Fibroblast of lung (primary cell): ENCODE measurements at regions not wholly inside any gene's neighbourhood (a gene's known extent, or its start where the extent isn't known, plus 50 kb on each side); places are given as distances from the start of the nearest gene placed in this dataset.
A peak's percentile ranks its signal among the peaks of the same experiment; 100 is the strongest.

Source experiments
- DNase-seq, 2 donors: peaks; one replicate each; pipeline versions ENCODE4 v3.0.0 to v3.0.0-alpha.2; 2010; ENCODE audit warnings: low read depth in 2 of 2
- H2AFZ ChIP-seq: 2 replicates; pipeline ENCODE4 v1.5.1; 2012; ENCODE audit warnings: low read length, control low read depth, inconsistent platforms
- H3K27ac ChIP-seq: 2 replicates; pipeline ENCODE4 v1.5.1; 2011; ENCODE audit warnings: low read length, control low read depth; ENCODE audit not compliant: insufficient read depth
- H3K27me3 ChIP-seq: 2 replicates; pipeline ENCODE4 v1.5.1; 2011; ENCODE audit warnings: mild to moderate bottlenecking, low read length; ENCODE audit not compliant: control insufficient read depth, insufficient read depth
- H3K36me3 ChIP-seq: 2 replicates; pipeline ENCODE4 v1.5.1; 2011; ENCODE audit warnings: low read length; ENCODE audit not compliant: control insufficient read depth, insufficient read depth
- H3K4me1 ChIP-seq: 2 replicates; pipeline ENCODE4 v1.5.1; 2011; ENCODE audit warnings: low read length; ENCODE audit not compliant: control insufficient read depth, insufficient read depth; ENCODE audit errors: extremely low read depth
- H3K4me2 ChIP-seq: 2 replicates; pipeline ENCODE4 v1.5.1; 2011; ENCODE audit warnings: low read length, control low read depth; ENCODE audit not compliant: insufficient read depth; ENCODE audit errors: extremely low read depth
- H3K4me3 ChIP-seq, 4 experiments: fragments of 200-600 bp in 1 of 4; sonication (generic) in 1 of 4; replicated peaks in 1 of 4; 2 replicates each; pipeline ENCODE4 v1.5.1; 2011 to 2016; ENCODE audit warnings: low read length in 4 of 4, low read depth in 3 of 4, mild to moderate bottlenecking in 3 of 4, control low read depth in 2 of 4, inconsistent platforms in 1 of 4, mixed read lengths in 1 of 4; ENCODE audit not compliant: insufficient read depth in 1 of 4; ENCODE audit errors: control extremely low read depth in 1 of 4
- H3K79me2 ChIP-seq: 2 replicates; pipeline ENCODE4 v1.5.1; 2012; ENCODE audit warnings: mild to moderate bottlenecking, low read length, inconsistent platforms; ENCODE audit not compliant: control insufficient read depth, insufficient read depth
- H3K9ac ChIP-seq: 2 replicates; pipeline ENCODE4 v1.5.1; 2011; ENCODE audit warnings: mild to moderate bottlenecking, low read length, control low read depth; ENCODE audit not compliant: insufficient read depth
- H3K9me3 ChIP-seq: 2 replicates; pipeline ENCODE4 v1.5.1; 2012; ENCODE audit warnings: low read depth, low read length; ENCODE audit not compliant: control insufficient read depth, insufficient read depth
- H4K20me1 ChIP-seq: 2 replicates; pipeline ENCODE4 v1.5.1; 2011; ENCODE audit warnings: low read length; ENCODE audit not compliant: control insufficient read depth, insufficient read depth; ENCODE audit errors: extremely low read depth
- EZH2 ChIP-seq: IDR thresholded peaks from 2 replicates; pipeline ENCODE4 v1.5.1; 2012; ENCODE audit warnings: low read length, control low read depth, mild to moderate bottlenecking; ENCODE audit errors: missing control alignments
- TF ChIP-seq, protein P1 (sequence below), 2 donors: IDR thresholded peaks in 1 of 2; conservative IDR thresholded peaks in 1 of 2; 1 replicate in 1 of 2; 2 replicates in 1 of 2; pipeline ENCODE4 v1.5.1; 2011 to 2012; ENCODE audit warnings: low read length in 2 of 2, control low read depth in 1 of 2, inconsistent platforms in 1 of 2, low read depth in 1 of 2, mild to moderate bottlenecking in 1 of 2

DNA sequence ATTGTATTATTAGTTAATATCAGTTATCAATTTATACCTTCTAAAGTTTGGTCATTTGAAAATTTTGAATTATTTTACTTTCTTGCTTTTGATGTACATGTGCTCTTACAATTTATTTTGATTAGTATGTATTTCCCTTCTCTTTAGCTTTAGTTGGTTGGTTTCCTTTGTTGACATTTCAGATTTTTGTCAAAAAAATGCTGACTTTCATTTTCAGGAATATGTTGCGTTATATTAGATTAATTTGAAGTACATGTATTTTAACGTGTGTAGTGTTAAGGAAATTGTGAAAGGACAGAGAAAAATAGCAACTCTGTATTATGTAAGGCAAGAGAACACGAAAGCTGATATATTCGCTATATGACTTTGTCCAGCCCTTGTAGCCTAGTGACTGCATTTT lies 342.9 kb upstream of the SLITRK6 start:
- no peak overlapping the region for H3K4me3 ChIP-seq
- H3K4me2 ChIP-seq, result no peak overlapping the region
- no peak overlapping the region for H3K9ac ChIP-seq
- no peaks in the 10 kb centered on the region for H3K4me1 ChIP-seq
- H3K79me2 ChIP-seq, result no peaks in the 10 kb centered on the region
- no peak overlapping the region for H3K27ac ChIP-seq
- H2AFZ ChIP-seq, result no peak overlapping the region
- TF ChIP-seq, protein P1, sequence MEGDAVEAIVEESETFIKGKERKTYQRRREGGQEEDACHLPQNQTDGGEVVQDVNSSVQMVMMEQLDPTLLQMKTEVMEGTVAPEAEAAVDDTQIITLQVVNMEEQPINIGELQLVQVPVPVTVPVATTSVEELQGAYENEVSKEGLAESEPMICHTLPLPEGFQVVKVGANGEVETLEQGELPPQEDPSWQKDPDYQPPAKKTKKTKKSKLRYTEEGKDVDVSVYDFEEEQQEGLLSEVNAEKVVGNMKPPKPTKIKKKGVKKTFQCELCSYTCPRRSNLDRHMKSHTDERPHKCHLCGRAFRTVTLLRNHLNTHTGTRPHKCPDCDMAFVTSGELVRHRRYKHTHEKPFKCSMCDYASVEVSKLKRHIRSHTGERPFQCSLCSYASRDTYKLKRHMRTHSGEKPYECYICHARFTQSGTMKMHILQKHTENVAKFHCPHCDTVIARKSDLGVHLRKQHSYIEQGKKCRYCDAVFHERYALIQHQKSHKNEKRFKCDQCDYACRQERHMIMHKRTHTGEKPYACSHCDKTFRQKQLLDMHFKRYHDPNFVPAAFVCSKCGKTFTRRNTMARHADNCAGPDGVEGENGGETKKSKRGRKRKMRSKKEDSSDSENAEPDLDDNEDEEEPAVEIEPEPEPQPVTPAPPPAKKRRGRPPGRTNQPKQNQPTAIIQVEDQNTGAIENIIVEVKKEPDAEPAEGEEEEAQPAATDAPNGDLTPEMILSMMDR (conservative IDR thresholded peaks at IDR 0.05 in 1 of 2, IDR thresholded peaks at IDR 0.05 in 1 of 2; ENCODE audit: low read depth in 1 of 2, low read length in 2 of 2), result no peak
- no peak for TF ChIP-seq EZH2
- no peak for DNase-seq
- no peaks in the 10 kb centered on the region for H3K27me3 ChIP-seq
- no peaks in the 10 kb centered on the region for H3K36me3 ChIP-seq
- H4K20me1 ChIP-seq, result no peaks in the 10 kb centered on the region
- no peaks in the 10 kb centered on the region for H3K9me3 ChIP-seq

DNA sequence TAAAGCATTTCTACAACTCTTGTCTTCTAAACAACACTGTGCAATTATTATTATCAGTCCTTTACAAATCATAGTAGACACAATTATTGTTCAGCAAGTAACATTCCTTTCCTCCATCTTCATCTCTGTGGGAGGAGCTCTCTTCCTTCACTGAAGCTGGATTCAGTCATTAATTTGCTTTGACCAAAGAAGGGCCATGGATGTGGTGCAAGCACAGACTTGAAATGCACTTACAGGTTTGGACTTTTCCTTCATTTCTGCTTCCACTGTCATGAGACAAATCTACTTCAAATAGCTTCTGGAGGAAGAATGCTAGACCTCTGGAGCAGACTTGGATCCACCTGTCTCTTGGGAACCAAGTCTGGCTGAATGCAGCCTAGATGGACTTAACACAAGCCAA lies 336.6 kb upstream of the SLITRK6 start:
- Histone ChIP-seq H3K9me3 (no peaks in the 10 kb centered on the region), H3K79me2 (no peaks in the 10 kb centered on the region), H3K4me3 (no peak overlapping the region), H3K4me2 (no peak overlapping the region), H3K36me3 (no peaks in the 10 kb centered on the region), H3K27ac (no peak overlapping the region), H2AFZ (no peak overlapping the region), H3K9ac (no peak overlapping the region), H4K20me1 (no peaks in the 10 kb centered on the region), H3K27me3 (no peaks in the 10 kb centered on the region), H3K4me1 (no peaks in the 10 kb centered on the region)
- TF ChIP-seq, protein P1 (conservative IDR thresholded peaks at IDR 0.05 in 1 of 2, IDR thresholded peaks at IDR 0.05 in 1 of 2; ENCODE audit: low read depth in 1 of 2, low read length in 2 of 2), result no peak
- no peak for TF ChIP-seq EZH2
- no peak for DNase-seq

DNA sequence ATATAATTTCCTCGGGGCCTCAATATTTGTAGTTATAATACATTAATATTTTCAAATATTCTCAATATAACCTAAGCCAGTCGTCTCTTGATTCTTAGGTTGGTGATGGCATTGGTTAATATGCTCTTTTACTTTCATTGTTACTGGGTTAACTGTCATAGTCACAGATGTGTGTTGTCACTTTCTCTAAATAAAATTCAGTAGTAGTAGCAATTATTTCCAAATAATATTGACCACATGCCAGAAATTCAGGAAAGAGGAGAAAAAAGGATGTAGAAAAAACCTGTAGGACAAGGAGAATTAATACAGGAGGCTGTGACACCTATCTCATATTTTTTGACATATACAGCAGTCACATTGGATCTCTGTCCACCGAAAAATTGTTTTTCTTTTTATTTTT lies 322.7 kb upstream of the SLITRK6 start:
- DNase-seq, result peak in 1 of 2 donors; percentile 2
- H3K4me2 ChIP-seq, result no peak overlapping the region
- no peak overlapping the region for H3K4me3 ChIP-seq
- no peaks in the 10 kb centered on the region for H3K79me2 ChIP-seq
- H3K9ac ChIP-seq, result no peak overlapping the region
- no peaks in the 10 kb centered on the region for H3K4me1 ChIP-seq
- H3K27me3 ChIP-seq, result no peaks in the 10 kb centered on the region
- no peaks in the 10 kb centered on the region for H3K36me3 ChIP-seq
- H3K9me3 ChIP-seq, result no peaks in the 10 kb centered on the region
- H3K27ac ChIP-seq, result no peak overlapping the region
- H2AFZ ChIP-seq, result no peak overlapping the region
- no peak for TF ChIP-seq EZH2
- TF ChIP-seq, protein P1 (conservative IDR thresholded peaks at IDR 0.05 in 1 of 2, IDR thresholded peaks at IDR 0.05 in 1 of 2; ENCODE audit: low read depth in 1 of 2, low read length in 2 of 2), result no peak
- no peaks in the 10 kb centered on the region for H4K20me1 ChIP-seq
